GM21447 (cell line): ENCODE measurements at regions not wholly inside any gene's neighbourhood (a gene's known extent, or its start where the extent isn't known, plus 50 kb on each side); places are given as distances from the start of the nearest gene placed in this dataset.
"Not testable (repeated sequence)": the region's sequence is repeated elsewhere in the genome, so short reads cannot be mapped to it uniquely, and the experiment has no call there.

Experiments
- ATAC-seq: cut with Tn5 transposase; IDR thresholded peaks from one replicate; pipeline ENCODE4 v1.9.1; 2021; ENCODE audit not compliant: unreplicated experiment

GRCh38 chr10:30172673-30173072, 113.3 kb upstream of the JCAD start:
- no peak for ATAC-seq

- ATAC-seq: no peak
Observed at GRCh38 chr10:30172091-30172490, 112.7 kb upstream of the JCAD start.

GRCh38 chr10:30171601-30172000, 112.2 kb upstream of the JCAD start:
- ATAC-seq: no peak

GRCh38 chr10:30170814-30171213, 111.4 kb upstream of the JCAD start:
- no peak for ATAC-seq

- no peak for ATAC-seq
Observed at GRCh38 chr10:30170146-30170545, 110.8 kb upstream of the JCAD start.

- no peak for ATAC-seq
Observed at GRCh38 chr10:30169342-30169741, 110.0 kb upstream of the JCAD start.

GRCh38 chr10:30166929-30167328, 107.5 kb upstream of the JCAD start:
- ATAC-seq: no peak

GRCh38 chr10:30163410-30163809, 104.0 kb upstream of the JCAD start:
- not testable (repeated sequence) for ATAC-seq

GRCh38 chr10:30162796-30163195, 103.4 kb upstream of the JCAD start:
- not testable (repeated sequence) for ATAC-seq

GRCh38 chr10:30160271-30160982, 101.0 kb upstream of the JCAD start:
- no peak for ATAC-seq

- ATAC-seq: not testable (repeated sequence)
Observed at GRCh38 chr10:30159614-30160013, 100.2 kb upstream of the JCAD start.

- ATAC-seq: no peak
Observed at GRCh38 chr10:30158325-30158960, 99.1 kb upstream of the JCAD start.

GRCh38 chr10:30155401-30155800, 96.0 kb upstream of the JCAD start:
- no peak for ATAC-seq

GRCh38 chr10:30154561-30154960, 95.2 kb upstream of the JCAD start:
- no peak for ATAC-seq

- ATAC-seq: no peak
Observed at GRCh38 chr10:30154126-30154525, 94.7 kb upstream of the JCAD start.

GRCh38 chr10:30151581-30152389, 92.4 kb upstream of the JCAD start:
- ATAC-seq: no peak

- no peak for ATAC-seq
Observed at GRCh38 chr10:30141423-30141822, 82.0 kb upstream of the JCAD start.

- ATAC-seq: no peak
Observed at GRCh38 chr10:30134171-30134945, 75.0 kb upstream of the JCAD start.

GRCh38 chr10:30133198-30133597, 73.8 kb upstream of the JCAD start:
- ATAC-seq: no peak

GRCh38 chr10:30131369-30131768, 72.0 kb upstream of the JCAD start:
- ATAC-seq: not testable (repeated sequence)

- not testable (repeated sequence) for ATAC-seq
Observed at GRCh38 chr10:30129326-30129725, 69.9 kb upstream of the JCAD start.
